Testis (tissue), 2 donors: ENCODE measurements at regions not wholly inside any gene's neighbourhood (a gene's known extent, or its start where the extent isn't known, plus 50 kb on each side); places are given as distances from the start of the nearest gene placed in this dataset.

ENCODE experiments used
- POLR2A ChIP-seq: fragments of 450-650 bp; IDR thresholded peaks from one replicate; pipeline ENCODE4 v1.6.1; 2017; ENCODE audit warnings: antibody characterized with exemption, mild to moderate bottlenecking, moderate library complexity
- TF ChIP-seq, protein P1 (sequence below), 3 experiments: fragments of 450-650 bp in 2 of 3; fragments of 200-600 bp in 1 of 3; sonication (generic) in 1 of 3; IDR thresholded peaks; one replicate each; pipeline ENCODE4 v1.5.1; 2016 to 2019; ENCODE audit warnings: antibody characterized with exemption in 3 of 3, mild to moderate bottlenecking in 2 of 3, moderate library complexity in 1 of 3

- TF ChIP-seq, protein P1, sequence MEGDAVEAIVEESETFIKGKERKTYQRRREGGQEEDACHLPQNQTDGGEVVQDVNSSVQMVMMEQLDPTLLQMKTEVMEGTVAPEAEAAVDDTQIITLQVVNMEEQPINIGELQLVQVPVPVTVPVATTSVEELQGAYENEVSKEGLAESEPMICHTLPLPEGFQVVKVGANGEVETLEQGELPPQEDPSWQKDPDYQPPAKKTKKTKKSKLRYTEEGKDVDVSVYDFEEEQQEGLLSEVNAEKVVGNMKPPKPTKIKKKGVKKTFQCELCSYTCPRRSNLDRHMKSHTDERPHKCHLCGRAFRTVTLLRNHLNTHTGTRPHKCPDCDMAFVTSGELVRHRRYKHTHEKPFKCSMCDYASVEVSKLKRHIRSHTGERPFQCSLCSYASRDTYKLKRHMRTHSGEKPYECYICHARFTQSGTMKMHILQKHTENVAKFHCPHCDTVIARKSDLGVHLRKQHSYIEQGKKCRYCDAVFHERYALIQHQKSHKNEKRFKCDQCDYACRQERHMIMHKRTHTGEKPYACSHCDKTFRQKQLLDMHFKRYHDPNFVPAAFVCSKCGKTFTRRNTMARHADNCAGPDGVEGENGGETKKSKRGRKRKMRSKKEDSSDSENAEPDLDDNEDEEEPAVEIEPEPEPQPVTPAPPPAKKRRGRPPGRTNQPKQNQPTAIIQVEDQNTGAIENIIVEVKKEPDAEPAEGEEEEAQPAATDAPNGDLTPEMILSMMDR (IDR thresholded peaks at IDR 0.05): no peak
- no peak for TF ChIP-seq POLR2A
Observed at GRCh38 chr18:57287766-57288165, 64.6 kb upstream of the ST8SIA3 start.
